ENCODE measurements at regions not wholly inside any gene's neighbourhood (a gene's known extent, or its start where the extent isn't known, plus 50 kb on each side); places are given as distances from the start of the nearest gene placed in this dataset.

DNA sequence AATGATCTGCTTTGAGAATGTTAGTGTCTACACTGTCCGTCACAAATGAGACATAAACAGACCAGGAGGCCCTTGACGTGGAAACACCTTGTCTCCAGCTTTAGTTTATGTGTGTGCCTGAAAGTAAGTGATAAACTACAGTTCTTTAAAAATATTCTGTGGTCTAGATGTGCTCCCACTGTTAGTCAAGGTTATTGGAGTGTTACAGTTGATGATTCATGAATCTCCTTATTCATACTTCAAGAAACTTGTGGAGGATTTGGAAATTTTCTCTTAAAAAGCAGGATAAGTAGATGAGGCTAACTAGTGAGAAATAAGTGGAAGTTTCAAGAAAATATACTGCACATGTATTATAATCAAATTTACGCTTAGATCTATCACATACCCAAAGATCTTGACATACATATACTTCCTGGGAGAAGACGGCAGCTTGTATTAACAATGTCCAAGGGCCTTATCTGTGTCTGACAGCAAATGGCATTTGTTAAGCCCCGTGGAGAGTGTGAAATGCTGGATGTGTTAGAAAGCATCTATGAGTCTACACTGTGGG lies 90.5 kb upstream of the MBOAT1 start:
- Histone ChIP-seq H3K9me2 (replicated peaks; ENCODE audit: insufficient read depth, low read length) (no peaks in the 10 kb centered on the region), H3K4me2 (ENCODE audit: low read depth, low read length, poor library complexity, severe bottlenecking) (no peak overlapping the region), H3K27ac (ENCODE audit: low read depth, low read length) (no peak overlapping the region), H3F3A (ENCODE audit: insufficient read depth) (no peaks in the 10 kb centered on the region), H3K79me2 (ENCODE audit: insufficient read depth, low read length) (no peaks in the 10 kb centered on the region), H3K9ac (ENCODE audit: low read length) (no peak overlapping the region), H3K4me3 (ENCODE audit: insufficient read depth, low read length, poor library complexity, severe bottlenecking) (no peak overlapping the region), H2AFZ (ENCODE audit: low read depth, low read length, severe bottlenecking) (no peak overlapping the region), H3K27me3 (ENCODE audit: low read length) (no peaks in the 10 kb centered on the region), H3K36me3 (ENCODE audit: low read length) (no peaks in the 10 kb centered on the region), H4K20me1 (ENCODE audit: low read depth, low read length) (no peaks in the 10 kb centered on the region), H3K9me3 (ENCODE audit: insufficient read depth, low read length) (no peaks in the 10 kb centered on the region)
- TF ChIP-seq, protein P1, sequence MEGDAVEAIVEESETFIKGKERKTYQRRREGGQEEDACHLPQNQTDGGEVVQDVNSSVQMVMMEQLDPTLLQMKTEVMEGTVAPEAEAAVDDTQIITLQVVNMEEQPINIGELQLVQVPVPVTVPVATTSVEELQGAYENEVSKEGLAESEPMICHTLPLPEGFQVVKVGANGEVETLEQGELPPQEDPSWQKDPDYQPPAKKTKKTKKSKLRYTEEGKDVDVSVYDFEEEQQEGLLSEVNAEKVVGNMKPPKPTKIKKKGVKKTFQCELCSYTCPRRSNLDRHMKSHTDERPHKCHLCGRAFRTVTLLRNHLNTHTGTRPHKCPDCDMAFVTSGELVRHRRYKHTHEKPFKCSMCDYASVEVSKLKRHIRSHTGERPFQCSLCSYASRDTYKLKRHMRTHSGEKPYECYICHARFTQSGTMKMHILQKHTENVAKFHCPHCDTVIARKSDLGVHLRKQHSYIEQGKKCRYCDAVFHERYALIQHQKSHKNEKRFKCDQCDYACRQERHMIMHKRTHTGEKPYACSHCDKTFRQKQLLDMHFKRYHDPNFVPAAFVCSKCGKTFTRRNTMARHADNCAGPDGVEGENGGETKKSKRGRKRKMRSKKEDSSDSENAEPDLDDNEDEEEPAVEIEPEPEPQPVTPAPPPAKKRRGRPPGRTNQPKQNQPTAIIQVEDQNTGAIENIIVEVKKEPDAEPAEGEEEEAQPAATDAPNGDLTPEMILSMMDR (IDR thresholded peaks at IDR 0.05; ENCODE audit: insufficient read depth, low read length, poor library complexity, severe bottlenecking), result no peak
- TF ChIP-seq EZH2phosphoT487 (conservative IDR thresholded peaks at IDR 0.05; ENCODE audit: low read length), result no peak

DNA sequence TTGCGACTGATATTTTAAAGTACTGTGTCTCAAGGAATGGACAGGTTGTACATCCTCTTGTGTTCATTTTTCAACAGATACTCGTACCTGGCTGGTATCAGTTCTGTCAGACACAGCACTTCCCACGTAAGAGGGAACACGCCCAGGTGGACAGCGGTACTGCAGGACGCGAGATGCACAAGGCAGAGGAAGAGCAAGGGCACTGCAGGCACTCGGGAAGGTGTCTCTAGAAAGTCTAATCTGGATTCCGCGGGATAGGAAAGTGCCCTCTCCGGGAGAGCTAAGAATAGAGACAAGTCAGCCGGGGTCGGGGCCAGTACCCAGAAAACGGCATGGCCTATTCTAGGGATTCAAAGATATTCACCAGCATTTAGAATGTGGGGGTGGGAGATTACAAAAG lies 94.2 kb upstream of the MBOAT1 start:
- Histone ChIP-seq H3F3A (ENCODE audit: insufficient read depth) (no peaks in the 10 kb centered on the region), H3K36me3 (ENCODE audit: low read length) (no peaks in the 10 kb centered on the region), H3K9ac (ENCODE audit: low read length) (no peak overlapping the region), H4K20me1 (ENCODE audit: low read depth, low read length) (no peaks in the 10 kb centered on the region), H3K27ac (ENCODE audit: low read depth, low read length) (no peak overlapping the region), H3K9me3 (ENCODE audit: insufficient read depth, low read length) (no peaks in the 10 kb centered on the region), H2AFZ (ENCODE audit: low read depth, low read length, severe bottlenecking) (no peak overlapping the region), H3K27me3 (ENCODE audit: low read length) (peaks cover 4% of the 10 kb centered on the region; the same call in 1 of the 2 replicates), H3K79me2 (ENCODE audit: insufficient read depth, low read length) (no peaks in the 10 kb centered on the region), H3K9me2 (replicated peaks; ENCODE audit: insufficient read depth, low read length) (no peaks in the 10 kb centered on the region), H3K4me2 (ENCODE audit: low read depth, low read length, poor library complexity, severe bottlenecking) (no peak overlapping the region), H3K4me3 (ENCODE audit: insufficient read depth, low read length, poor library complexity, severe bottlenecking) (no peak overlapping the region)
- TF ChIP-seq, protein P1 (IDR thresholded peaks at IDR 0.05; ENCODE audit: insufficient read depth, low read length, poor library complexity, severe bottlenecking), result no peak
- no peak for TF ChIP-seq EZH2phosphoT487 (conservative IDR thresholded peaks at IDR 0.05; ENCODE audit: low read length)

DNA sequence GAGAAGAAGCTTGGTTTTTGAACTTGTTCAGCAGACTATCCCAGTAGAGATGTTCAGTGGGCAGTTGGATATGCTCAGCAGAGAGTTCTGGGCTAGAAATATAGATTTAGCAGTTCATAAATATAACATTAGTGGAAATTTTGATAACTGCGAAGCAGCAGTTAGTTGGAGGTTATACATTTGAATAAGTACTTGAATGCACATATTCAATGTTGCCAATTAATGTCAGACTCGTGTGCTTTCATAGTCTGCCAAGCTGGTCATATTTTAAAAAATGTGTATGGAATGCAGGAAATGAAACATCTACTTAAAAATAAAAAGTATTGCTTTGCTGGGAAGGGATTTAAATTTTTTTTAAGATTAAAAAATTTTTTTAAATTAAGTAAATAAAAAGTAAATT lies 92.5 kb upstream of the E2F3 start:
- H4K20me1 ChIP-seq (ENCODE audit: low read depth, low read length), result no peaks in the 10 kb centered on the region
- H3K27me3 ChIP-seq (ENCODE audit: low read length), result peaks cover 4% of the 10 kb centered on the region; the same call in 1 of the 2 replicates
- TF ChIP-seq EZH2phosphoT487 (conservative IDR thresholded peaks at IDR 0.05; ENCODE audit: low read length), result no peak
- TF ChIP-seq, protein P1 (IDR thresholded peaks at IDR 0.05; ENCODE audit: insufficient read depth, low read length, poor library complexity, severe bottlenecking), result no peak
- no peak overlapping the region for H3K27ac ChIP-seq (ENCODE audit: low read depth, low read length)
- H3K4me3 ChIP-seq (ENCODE audit: insufficient read depth, low read length, poor library complexity, severe bottlenecking), result no peak overlapping the region
- H3F3A ChIP-seq (ENCODE audit: insufficient read depth), result no peaks in the 10 kb centered on the region
- H3K9me3 ChIP-seq (ENCODE audit: insufficient read depth, low read length), result no peaks in the 10 kb centered on the region
- H3K79me2 ChIP-seq (ENCODE audit: insufficient read depth, low read length), result no peaks in the 10 kb centered on the region
- H3K9me2 ChIP-seq (replicated peaks; ENCODE audit: insufficient read depth, low read length), result no peaks in the 10 kb centered on the region
- H3K4me2 ChIP-seq (ENCODE audit: low read depth, low read length, poor library complexity, severe bottlenecking), result no peak overlapping the region
- no peak overlapping the region for H3K9ac ChIP-seq (ENCODE audit: low read length)
- H2AFZ ChIP-seq (ENCODE audit: low read depth, low read length, severe bottlenecking), result no peak overlapping the region
- no peaks in the 10 kb centered on the region for H3K36me3 ChIP-seq (ENCODE audit: low read length)
